Endothelial cell of umbilical vein (primary cell): ENCODE measurements at regions not wholly inside any gene's neighbourhood (a gene's known extent, or its start where the extent isn't known, plus 50 kb on each side); places are given as distances from the start of the nearest gene placed in this dataset.

ENCODE experiments used
- POLR2A ChIP-seq: IDR thresholded peaks from 2 replicates; pipeline ENCODE4 v1.6.1; 2012; ENCODE audit warnings: low read depth, mild to moderate bottlenecking, control low read depth, low read length
- POLR2AphosphoS5 ChIP-seq: IDR thresholded peaks from 2 replicates; pipeline ENCODE4 v1.6.1; 2012; ENCODE audit warnings: low read depth, mild to moderate bottlenecking, control low read depth, low read length, moderate library complexity; ENCODE audit not compliant: insufficient read depth
- TF ChIP-seq, protein P1 (sequence below), 2 donors: IDR thresholded peaks; 1 replicate in 1 of 2; 2 replicates in 1 of 2; pipeline ENCODE4 v1.5.1; 2011; ENCODE audit warnings: low read length in 2 of 2, mild to moderate bottlenecking in 2 of 2, moderate library complexity in 2 of 2, control low read depth in 1 of 2, inconsistent platforms in 1 of 2, low read depth in 1 of 2; ENCODE audit not compliant: insufficient read depth in 1 of 2; ENCODE audit errors: extremely low read depth in 1 of 2

DNA sequence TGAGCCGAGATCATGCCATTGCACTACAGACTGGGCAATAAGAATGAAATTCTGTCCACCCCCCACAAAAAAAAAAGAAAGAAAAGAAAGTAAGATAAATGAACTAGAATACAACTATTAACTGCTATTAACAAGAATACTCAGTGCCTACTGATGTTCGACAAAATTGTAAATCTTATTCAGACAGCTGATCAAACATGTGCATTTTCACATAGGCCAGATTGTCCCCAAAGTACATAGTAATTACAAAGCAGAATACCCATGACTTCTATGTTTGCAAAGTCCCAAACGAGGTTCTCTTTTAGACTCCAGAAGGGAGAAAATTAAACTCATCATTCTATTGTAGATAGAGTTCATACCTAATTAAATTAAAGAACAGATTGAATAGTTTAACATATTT is 113.4 kb downstream of the UFM1 start:
- no peak for TF ChIP-seq POLR2AphosphoS5
- TF ChIP-seq, protein P1, sequence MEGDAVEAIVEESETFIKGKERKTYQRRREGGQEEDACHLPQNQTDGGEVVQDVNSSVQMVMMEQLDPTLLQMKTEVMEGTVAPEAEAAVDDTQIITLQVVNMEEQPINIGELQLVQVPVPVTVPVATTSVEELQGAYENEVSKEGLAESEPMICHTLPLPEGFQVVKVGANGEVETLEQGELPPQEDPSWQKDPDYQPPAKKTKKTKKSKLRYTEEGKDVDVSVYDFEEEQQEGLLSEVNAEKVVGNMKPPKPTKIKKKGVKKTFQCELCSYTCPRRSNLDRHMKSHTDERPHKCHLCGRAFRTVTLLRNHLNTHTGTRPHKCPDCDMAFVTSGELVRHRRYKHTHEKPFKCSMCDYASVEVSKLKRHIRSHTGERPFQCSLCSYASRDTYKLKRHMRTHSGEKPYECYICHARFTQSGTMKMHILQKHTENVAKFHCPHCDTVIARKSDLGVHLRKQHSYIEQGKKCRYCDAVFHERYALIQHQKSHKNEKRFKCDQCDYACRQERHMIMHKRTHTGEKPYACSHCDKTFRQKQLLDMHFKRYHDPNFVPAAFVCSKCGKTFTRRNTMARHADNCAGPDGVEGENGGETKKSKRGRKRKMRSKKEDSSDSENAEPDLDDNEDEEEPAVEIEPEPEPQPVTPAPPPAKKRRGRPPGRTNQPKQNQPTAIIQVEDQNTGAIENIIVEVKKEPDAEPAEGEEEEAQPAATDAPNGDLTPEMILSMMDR (IDR thresholded peaks at IDR 0.05; ENCODE audit: extremely low read depth in 1 of 2, insufficient read depth in 1 of 2, low read depth in 1 of 2, low read length in 2 of 2) = no peak
- no peak for TF ChIP-seq POLR2A
